ENCODE measurements at regions not wholly inside any gene's neighbourhood (a gene's known extent, or its start where the extent isn't known, plus 50 kb on each side); places are given as distances from the start of the nearest gene placed in this dataset.
"Not testable (repeated sequence)": the region's sequence is repeated elsewhere in the genome, so short reads cannot be mapped to it uniquely, and the experiment has no call there.

GRCh38 chr9:135343837-135344522 lies 135.6 kb upstream of the PPP1R26 start:
- no peak for DNase-seq

GRCh38 chr9:135344523-135344901 lies 135.1 kb upstream of the PPP1R26 start:
- no peak for DNase-seq

- no peak for DNase-seq
Measured at GRCh38 chr9:135344915-135345500, 134.6 kb upstream of the PPP1R26 start.

- no peak for DNase-seq
Measured at GRCh38 chr9:135345775-135346433, 133.7 kb upstream of the PPP1R26 start.

- DNase-seq: no peak
Measured at GRCh38 chr9:135346438-135347050, 133.0 kb upstream of the PPP1R26 start.

- no peak for DNase-seq
Measured at GRCh38 chr9:135347461-135347860, 132.1 kb upstream of the PPP1R26 start.

- no peak for DNase-seq
Measured at GRCh38 chr9:135348076-135348787, 131.3 kb upstream of the PPP1R26 start.

- DNase-seq: no peak
Measured at GRCh38 chr9:135348788-135349150, 130.8 kb upstream of the PPP1R26 start.

GRCh38 chr9:135349212-135350002 lies 130.2 kb upstream of the PPP1R26 start:
- DNase-seq: no peak

GRCh38 chr9:135350003-135350315 lies 129.6 kb upstream of the PPP1R26 start:
- DNase-seq: no peak

GRCh38 chr9:135353935-135354334 lies 125.6 kb upstream of the PPP1R26 start:
- DNase-seq: no peak

GRCh38 chr9:135355521-135356011 lies 124.0 kb upstream of the PPP1R26 start:
- no peak for DNase-seq

- DNase-seq: no peak
Measured at GRCh38 chr9:135356021-135356420, 123.6 kb upstream of the PPP1R26 start.

- DNase-seq: no peak
Measured at GRCh38 chr9:135356796-135357195, 122.8 kb upstream of the PPP1R26 start.

GRCh38 chr9:135357863-135358551 lies 121.6 kb upstream of the PPP1R26 start:
- no peak for DNase-seq

GRCh38 chr9:135358552-135358940 lies 121.0 kb upstream of the PPP1R26 start:
- no peak for DNase-seq

GRCh38 chr9:135359764-135360163 lies 119.8 kb upstream of the PPP1R26 start:
- no peak for DNase-seq

- no peak for DNase-seq
Measured at GRCh38 chr9:135360617-135361016, 119.0 kb upstream of the PPP1R26 start.

GRCh38 chr9:135361668-135362067 lies 117.9 kb upstream of the PPP1R26 start:
- DNase-seq: not testable (repeated sequence)

- no peak for DNase-seq
Measured at GRCh38 chr9:135363596-135363995, 116.0 kb upstream of the PPP1R26 start.

GRCh38 chr9:135365013-135365768 lies 114.4 kb upstream of the PPP1R26 start:
- DNase-seq: no peak

All from CD4-positive, alpha-beta T cell treated with Interleukin-15 for 1 hour (primary cell).